Hepatocyte (in vitro differentiated cells): ENCODE measurements at regions not wholly inside any gene's neighbourhood (a gene's known extent, or its start where the extent isn't known, plus 50 kb on each side); places are given as distances from the start of the nearest gene placed in this dataset.

Source experiments
- EZH2 ChIP-seq: fragments of 200-600 bp; sonication (generic); IDR thresholded peaks from 2 replicates; pipeline ENCODE4 v1.6.1; 2016; ENCODE audit warnings: antibody characterized with exemption, mild to moderate bottlenecking, borderline replicate concordance
- TF ChIP-seq, protein P1 (sequence below): fragments of 200-600 bp; sonication (generic); IDR thresholded peaks from 2 replicates; pipeline ENCODE4 v1.5.1; 2016; ENCODE audit warnings: antibody characterized with exemption, mild to moderate bottlenecking; ENCODE audit not compliant: poor library complexity

- TF ChIP-seq EZH2: no peak
- TF ChIP-seq, protein P1, sequence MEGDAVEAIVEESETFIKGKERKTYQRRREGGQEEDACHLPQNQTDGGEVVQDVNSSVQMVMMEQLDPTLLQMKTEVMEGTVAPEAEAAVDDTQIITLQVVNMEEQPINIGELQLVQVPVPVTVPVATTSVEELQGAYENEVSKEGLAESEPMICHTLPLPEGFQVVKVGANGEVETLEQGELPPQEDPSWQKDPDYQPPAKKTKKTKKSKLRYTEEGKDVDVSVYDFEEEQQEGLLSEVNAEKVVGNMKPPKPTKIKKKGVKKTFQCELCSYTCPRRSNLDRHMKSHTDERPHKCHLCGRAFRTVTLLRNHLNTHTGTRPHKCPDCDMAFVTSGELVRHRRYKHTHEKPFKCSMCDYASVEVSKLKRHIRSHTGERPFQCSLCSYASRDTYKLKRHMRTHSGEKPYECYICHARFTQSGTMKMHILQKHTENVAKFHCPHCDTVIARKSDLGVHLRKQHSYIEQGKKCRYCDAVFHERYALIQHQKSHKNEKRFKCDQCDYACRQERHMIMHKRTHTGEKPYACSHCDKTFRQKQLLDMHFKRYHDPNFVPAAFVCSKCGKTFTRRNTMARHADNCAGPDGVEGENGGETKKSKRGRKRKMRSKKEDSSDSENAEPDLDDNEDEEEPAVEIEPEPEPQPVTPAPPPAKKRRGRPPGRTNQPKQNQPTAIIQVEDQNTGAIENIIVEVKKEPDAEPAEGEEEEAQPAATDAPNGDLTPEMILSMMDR: no peak
Measured at GRCh38 chr15:27595211-27595610, 503.9 kb downstream of the OCA2 start.
